CD4-positive, alpha-beta T cell treated with Interleukin-15 for 4 hours (primary cell): ENCODE measurements at regions not wholly inside any gene's neighbourhood (a gene's known extent, or its start where the extent isn't known, plus 50 kb on each side); places are given as distances from the start of the nearest gene placed in this dataset.

Experiments
- DNase-seq: peaks from one replicate; pipeline ENCODE4 v3.0.0-alpha.2; 2020; ENCODE audit warnings: low spot score

DNA sequence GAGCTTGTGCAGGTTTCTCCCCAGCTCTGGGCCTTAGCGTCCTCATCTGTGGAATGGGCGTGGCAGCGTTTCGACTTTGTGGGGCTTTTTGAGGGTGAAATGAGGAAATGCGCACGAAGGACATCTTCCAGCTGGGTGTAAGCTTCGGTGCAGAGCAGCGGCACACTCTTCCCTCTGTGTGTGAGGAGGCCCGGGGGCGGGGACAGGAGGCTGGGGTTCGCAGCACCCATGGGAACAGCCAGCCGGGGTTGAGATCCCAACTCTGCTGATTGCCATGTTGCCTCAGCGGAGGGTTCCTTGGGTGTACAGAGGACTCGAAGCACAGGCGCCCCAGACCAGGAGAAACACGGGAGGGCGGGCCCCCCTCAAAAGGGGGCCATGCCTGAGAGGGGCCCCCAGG, 265.6 kb downstream of the NSG2 start:
- DNase-seq, result no peak

DNA sequence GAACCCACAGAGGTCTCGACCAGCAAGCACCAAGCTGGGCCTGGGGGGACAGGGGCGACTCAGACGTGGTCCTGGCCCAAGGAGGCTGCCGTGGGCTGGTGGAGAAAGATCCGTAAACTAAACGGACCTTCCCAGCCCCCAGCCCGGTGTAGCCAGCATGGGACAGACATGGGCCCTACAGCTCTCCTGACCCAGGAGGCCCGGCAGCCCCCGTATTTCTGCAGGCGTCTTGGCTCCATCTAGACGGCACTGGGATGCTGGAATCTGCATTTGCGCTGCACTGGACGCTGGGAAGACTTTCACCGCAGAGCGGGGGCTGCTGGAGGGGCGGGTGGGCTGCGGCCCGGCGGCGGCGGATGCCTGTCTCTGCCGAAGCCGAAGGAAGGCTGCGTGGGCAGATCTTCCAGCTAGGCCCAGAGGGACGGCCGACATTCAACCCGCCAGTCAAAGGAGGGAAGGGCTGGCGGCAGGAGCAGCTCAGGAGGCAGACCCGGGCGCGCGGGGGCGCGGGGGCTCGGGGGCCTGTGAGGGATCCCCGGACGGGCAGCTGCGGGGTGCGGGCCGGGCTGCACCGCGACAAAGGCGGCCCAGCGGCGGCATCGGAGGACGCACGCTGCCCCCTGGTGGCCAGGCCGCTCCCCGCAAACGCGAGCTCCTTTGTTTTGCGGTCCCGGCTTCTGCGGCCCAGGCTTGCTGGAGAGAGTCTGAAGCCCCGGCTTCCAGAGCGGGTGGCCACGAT, 266.2 kb downstream of the NSG2 start:
- peak; percentile 41 for DNase-seq

DNA sequence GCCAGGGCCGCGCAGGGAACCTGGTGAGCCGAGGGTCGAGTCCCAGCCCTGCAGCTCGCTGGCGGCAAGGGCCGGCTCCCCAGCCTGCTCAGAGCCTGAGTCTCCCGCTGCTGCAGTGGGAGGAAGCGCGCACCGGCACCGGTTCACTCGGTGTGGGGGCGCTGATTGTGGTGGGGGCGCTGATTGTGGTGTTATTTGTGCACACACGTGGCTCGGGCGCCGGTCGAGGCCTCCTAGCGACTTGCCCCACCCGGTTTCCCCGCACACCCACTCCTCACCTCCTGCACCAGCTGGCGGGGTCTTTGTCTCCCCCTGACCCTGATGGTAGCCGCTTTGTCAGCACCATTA, 266.7 kb downstream of the NSG2 start:
- DNase-seq, result no peak

DNA sequence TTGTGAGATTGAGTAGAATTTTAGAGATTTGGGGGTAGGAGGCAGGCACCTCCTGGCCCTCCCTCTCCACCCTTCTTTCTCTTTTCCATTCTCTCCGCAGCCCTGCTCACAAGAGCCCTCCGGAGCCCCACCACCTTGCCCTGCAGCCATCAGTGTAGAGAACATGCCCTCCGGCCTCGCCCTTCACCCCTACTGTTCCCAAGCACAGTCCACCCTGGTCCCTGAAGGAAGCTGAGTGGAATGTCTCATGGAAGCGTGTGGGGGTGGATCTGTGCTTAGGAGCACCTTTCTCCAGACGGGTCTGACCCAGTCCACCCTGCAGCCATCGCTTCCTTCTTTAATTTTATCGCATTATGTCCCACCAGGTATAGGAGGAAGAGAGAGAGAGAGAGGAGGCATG, 267.1 kb downstream of the NSG2 start:
- DNase-seq, result no peak

DNA sequence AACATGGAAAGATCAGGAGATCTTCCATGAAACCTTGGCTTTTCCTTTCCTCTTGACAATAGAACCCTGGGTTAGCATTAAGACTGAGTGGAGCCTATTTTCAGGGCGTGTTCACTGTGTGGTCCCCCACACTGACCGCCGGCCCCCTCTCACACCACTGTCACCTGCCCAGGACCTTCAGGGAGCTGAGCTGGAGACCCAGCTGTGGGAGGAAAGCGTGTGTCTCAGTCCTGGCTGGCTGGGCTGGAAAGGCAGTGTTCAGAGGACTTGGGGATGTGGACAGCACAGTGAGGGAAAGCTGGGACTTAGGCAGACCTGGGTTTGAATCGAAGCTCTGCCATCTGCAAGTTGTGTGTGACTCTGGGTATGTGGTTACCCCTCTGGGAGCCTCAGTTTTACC, 268.1 kb downstream of the NSG2 start:
- DNase-seq, result no peak

DNA sequence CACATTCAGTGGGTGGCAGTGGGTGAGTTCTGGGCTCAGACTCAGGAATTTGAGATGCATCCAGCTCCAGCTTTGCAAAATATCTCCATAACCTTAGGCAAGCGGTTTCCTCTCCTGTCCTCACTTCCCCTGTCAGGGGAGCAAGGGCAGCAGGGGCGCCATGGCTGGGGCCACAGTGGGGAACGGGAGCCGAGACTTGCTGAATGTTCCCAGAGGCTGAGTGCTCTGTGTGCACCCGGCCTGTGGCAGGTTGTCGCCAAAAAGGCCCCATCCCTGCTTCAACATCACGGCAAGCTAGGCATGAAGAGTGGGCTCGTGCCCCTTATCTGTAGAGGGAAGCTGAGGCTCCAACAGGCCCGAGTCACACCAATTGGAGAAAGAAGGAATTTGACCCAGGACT, 268.8 kb downstream of the NSG2 start:
- no peak for DNase-seq

DNA sequence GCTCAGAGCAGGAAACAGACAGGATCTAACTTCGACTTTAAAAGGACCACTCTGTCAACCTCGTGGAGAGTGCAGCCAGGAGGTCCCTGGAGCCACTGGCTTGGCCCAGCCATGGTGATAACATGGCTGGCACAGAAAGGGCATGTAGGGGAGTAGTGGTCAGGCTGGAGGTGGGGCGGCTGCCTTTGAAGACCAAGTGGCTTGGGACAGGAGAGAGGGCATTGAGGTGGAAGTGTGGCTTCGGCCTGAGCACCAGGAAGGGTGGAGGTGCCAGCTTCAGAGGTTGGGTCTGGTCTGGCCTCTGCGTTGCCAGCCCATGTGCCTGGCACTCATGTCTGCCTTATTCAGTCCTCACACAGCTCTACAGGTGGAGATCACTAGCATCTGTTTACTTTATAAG, 270.0 kb downstream of the NSG2 start:
- no peak for DNase-seq

DNA sequence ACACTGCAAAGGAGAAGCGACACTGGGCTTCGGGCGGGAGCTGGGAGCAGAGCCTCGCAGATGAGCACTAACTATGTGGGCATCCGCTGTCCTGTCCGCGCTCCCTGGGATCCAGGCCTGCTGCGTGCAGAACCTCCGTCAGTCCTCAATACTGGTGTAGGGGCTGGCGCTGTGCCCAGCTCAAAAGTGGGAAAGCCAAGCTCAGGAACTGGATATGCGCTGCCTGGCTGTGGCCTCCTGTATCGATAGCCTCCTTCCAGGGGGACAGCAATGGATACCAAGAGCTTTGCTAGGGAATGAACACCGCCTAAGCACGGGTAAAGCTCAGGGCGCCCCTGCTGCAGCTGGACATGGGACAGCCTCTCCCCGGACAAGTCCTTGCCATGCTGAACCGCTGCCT, 270.4 kb downstream of the NSG2 start:
- DNase-seq, result no peak

DNA sequence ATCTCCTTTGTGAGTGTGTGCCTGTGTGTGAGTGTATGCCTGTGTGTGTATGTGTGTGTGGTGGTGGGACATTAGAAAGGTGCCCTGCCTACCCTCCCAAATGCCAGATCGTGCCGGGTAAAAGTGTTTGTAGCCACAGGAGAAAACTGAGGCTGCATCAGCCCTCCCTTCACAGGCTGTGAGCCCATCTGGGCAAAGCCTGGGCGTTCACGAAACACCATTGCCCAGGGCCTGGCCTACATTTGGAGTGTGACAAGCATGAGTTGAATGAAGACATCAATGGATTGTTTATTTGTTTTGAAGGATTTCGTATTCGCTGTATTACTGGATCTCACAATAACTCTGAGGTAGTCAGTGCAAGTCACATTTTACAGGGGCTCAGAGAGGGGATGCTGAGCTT, 270.8 kb downstream of the NSG2 start:
- DNase-seq, result no peak

DNA sequence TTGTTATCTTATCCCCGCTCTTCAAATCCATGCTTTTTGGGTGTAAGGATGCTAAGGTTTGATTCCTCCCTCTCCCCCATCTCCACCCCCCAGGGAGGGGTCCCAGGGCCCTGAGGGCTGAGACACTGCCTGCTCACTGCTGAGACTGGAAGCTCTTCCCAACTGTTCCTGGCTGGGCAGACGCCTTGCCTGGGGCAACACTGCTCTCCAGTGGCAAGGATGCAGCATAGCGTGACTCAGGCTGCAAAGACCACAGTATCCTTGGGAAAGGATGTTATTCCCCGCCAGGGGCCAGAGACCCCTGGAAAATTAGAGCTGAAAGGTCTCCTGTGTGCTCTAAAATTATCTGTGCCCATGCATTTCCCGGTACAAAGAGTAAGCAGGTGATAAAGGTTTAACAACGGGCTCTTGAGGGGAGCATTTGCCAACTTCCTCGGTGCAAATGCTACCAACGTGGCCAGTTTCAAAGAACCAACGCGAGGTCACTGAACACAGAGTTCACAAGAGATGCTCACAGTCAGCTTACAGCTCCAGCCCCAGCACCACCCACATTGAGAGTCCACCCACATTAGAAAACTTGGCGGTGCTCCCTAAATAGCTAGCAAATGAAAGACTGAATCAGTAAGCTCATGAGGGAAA, 271.9 kb downstream of the NSG2 start:
- DNase-seq, result no peak

DNA sequence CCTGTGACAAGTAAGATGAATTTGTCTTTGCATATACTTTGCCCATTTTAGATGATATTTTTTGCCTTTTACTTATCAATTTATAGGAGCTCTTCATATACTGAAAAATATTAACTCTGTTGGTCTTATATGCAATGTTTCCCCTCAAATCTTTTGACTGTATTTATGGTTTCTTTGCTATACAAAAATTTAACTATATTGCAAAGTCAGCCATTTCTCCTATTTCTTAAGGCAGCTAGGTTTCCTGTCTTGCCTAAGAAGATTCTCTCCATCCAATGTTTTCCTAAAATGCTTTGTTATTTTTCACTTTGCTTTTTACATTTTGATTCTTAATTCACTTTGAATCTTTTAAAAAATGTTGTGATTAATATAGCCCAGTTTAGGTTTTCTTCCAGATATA, 273.1 kb downstream of the NSG2 start:
- DNase-seq, result no peak

DNA sequence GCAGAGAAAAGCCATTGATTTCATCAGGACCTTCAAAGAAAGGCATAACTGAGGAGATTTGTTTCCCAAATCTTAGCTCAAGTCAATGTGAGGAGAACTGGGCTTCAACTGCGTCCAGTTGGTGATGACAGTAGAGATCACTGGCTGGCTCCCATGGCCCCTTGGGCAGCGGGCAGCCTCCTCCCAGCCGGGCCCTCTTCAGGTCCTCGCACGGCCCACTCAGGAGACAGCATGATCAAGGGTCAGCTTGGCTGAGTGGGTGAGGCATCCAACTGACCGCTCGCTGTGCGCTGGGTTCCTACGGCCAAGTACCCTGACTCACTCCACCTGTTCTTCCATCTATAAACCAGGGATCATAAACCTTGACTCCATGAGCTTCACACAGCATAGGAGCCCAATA, 274.0 kb downstream of the NSG2 start:
- no peak for DNase-seq

DNA sequence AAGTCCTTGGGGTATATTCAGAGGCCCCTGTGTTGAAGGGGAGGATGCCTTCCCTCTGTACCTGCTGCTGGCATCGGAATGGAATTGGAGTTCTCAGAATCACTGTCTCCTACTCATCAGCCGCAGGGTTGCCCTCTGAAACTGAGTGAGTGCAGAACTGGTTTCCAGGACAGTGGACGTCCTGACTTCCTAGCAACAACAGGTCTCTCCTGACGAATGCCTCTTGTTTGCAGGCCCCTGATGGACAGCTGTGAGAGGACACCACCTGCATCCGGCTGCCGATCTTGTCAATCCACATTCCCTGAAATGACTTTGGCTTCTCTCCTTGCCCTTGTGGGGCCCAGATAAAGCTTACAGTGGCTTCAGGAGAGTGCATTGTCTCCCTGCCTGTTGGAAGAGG, 274.5 kb downstream of the NSG2 start:
- DNase-seq, result no peak

DNA sequence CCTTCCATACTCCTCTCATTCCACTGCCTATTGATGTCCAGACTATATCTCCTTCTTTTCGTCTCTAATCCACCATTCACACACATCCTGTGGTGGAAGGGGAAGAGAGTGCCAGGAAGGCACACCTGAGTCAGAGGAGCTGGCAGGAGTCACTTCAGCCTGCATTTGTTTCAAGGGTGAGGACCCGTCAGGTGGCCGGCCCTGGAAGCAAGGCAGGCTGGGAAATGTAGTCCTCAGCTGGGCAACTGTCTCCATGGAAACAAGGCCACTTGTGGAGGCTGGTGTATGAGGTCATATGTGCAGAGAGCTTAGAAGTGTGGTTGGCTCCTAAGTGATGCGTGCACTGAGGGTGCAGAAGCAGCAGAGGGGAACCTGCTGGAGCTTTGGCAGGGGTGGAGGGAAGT, 278.4 kb downstream of the NSG2 start:
- no peak for DNase-seq

DNA sequence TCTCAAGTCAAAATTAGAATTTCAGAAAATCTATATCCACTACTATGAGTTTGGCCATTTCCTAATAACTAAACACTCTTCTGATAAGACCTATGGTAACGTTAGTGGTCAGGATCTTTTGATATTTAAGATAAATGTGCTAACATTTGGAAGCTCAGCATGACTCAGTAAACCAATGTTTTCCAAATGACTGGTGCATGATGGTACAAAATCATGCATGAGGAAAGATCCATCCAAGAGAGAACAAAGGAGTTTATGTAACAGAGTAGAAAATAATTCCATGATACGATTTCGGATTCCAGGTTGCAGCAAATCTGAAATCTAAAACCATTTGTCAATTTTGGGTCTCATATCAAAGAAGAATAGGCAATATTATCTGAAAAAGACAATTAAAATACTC, 279.2 kb downstream of the NSG2 start:
- DNase-seq, result no peak

DNA sequence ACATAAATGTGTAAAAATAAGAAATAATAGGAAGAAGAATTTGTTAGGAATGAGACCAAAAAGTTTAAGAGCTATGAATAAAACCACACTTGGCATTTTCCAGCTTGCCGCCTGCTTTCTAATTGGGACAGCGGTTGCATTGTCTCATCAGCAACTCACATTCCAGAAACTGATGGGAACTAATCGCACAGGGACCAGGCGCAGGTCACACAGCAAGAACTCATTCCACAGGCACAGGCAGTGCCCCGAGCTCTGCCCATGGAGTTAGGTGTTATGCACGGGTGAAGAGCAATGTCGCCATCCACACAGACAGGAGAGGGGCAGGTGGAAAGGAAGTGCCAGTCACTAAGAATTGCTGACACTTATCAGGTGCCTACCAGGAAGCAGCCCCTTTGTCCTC, 279.9 kb downstream of the NSG2 start:
- no peak for DNase-seq

DNA sequence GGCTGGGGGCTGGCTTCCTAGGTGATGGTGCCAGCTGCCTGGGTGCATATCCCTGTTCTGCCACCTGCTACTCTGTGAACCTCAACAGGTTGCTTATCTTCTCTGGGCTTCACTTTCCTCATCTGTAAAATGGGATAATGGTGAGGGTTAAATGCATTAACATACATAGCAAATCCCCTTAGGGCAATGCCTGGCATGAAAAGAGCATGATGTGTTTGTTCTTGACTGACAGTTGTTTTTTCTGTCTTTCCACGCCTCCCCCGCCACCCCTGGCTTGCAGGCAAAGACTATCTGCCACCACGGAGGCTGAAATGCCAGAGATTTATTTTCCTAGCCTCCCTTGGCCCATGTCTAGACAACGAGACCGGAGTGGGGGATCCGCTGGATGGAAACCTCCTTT, 280.5 kb downstream of the NSG2 start:
- no peak for DNase-seq

DNA sequence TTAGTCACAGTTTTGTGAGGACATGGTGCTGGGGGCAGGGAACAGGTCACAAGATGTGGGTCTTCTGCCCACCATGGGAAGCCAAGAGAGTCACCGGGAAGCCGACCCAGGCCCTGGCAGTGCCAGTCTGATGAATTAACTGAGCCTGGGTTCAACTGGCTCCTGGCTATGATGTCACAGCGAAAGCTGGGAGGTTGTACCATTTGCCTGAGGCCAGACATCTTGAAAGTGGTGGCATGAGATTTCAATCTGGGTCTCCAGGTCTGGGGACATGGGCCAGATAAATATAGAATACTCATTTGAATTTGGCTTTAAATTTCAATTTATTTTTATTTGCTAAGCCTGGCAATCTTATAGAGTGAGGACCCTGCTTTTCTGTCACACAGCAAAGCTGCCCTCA, 280.9 kb downstream of the NSG2 start:
- no peak for DNase-seq

DNA sequence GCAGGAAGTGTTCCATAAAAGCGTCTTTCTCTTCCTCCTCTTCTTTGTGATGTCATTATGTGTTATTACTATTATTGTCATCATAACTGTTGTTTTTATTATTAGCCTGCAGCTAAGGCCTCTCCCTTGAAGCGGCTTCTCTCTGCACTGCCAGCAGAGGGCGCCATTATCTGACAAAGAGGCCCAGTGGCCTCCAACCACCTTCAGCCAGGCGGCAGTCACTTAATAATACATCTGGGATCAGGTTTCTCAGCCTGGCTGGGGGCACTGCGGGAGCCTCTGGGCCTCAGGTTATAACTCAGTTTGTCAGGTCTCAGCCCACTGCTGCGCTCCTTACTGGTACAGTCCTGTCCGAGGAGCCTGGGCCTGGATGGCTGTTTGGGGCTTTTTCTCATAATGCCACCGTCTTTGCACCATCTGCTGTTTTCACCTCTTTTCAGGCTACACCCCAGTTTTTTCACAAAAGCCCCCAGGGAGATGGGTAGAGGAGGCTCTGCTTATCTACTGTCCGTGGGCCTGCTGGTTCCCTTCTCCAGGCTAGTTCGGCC, 281.9 kb downstream of the NSG2 start:
- DNase-seq, result peak; percentile 25

DNA sequence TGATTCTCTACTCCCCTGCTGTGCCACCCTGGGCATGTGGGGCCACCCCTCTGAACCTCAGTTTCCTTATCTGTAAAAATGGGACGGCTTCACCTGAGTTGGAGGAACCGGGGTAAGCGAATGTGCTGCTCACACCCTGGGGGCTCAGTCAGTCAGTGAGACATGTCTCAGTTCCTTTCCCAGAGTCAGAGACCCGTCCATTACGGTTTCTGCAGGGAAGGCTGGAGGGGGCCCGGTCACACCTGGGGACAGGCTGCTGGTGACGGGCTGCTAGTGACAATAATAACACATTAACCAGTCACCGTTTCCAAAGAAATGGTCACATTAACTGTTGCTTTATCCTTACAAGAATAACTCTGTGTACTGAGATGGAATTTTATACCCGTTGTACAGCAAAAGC, 282.4 kb downstream of the NSG2 start:
- no peak for DNase-seq

DNA sequence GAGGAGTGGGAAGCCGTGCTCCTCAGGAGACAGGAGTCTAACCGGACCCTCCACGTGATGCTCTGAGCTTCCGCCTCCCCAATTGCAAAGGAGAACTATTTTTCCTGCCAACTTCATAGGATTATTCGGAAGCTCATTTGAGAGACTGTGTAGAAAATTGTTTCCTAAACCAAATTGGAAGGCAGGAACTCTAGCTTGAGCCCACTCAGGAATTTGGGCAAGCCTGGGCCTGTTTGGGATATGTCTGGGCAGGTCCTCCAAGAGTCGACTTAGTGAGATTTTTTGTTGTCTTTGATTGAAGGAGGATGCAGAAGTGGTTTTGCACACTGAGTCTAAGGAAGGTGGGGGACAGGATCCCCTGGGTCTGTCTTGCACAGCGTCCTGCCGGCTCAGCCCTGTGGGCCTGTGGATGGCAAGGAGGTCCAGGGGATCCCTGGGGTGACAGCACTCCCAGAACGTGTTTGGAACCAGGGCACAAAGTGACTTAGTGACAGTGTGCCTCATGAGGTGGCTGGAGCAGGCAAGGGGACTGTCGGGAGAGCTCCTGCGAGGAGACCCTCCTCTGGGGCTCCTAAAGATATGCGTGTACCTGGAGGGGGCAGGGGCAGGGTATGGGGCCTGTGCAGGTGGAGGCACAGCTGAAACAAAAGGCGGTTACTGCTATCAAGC, 283.3 kb downstream of the NSG2 start:
- no peak for DNase-seq

DNA sequence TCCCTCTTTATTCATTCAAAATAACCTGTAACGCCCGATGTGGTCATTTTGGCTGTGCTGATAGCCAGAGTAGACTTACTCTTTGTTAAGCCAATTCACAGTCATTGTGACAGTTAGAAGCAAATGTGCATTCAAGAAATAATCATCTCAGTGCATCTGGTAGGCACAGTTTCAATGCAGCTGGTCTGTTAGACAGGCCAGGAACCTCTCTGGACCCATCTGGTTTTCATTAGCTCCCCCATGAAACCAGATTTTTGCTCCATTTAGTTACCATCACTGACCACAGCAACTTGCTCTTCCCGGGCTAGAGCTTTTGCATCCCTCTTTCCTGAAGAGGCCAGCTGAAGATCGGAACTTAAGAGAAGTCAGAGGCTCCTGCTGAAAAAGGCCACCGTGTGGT, 284.2 kb downstream of the NSG2 start:
- DNase-seq, result no peak

DNA sequence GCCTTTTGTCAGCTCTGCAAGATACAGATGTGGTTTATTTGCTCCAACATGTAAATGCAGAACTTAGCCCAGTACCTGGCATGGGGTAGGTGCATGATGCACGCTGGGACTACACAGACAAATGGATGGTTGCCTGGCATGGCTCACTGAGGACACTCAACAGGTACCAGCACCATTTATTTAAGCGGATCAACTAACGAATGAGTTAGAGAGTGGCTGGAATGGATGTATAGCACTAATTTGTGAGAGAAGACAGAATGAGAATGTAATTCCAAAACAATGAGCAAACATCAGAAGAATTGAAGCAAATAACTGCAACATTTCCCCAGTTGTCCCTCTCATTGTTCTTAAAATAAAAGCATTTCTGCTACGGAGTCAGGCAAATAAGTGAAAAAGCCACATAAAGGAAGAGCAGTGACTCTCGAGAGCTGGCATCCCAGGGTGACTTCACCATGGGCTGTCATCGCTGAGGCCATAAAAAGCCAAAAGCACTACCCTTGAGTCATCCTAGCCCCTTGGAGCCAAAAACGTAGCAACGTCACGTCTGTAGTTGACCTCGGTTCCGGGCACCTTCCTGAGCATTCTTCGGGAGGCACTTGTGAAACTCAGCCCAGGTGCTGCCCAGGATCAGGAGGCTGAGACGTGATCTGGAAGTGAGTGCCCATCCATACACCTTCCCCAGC, 290.3 kb downstream of the NSG2 start:
- DNase-seq, result no peak
